ENCODE measurements at regions not wholly inside any gene's neighbourhood (a gene's known extent, or its start where the extent isn't known, plus 50 kb on each side); places are given as distances from the start of the nearest gene placed in this dataset.
"Not testable (repeated sequence)": the region's sequence is repeated elsewhere in the genome, so short reads cannot be mapped to it uniquely, and the experiment has no call there.

GRCh38 chr4:4090720-4091119 lies 136.0 kb downstream of the OTOP1 start:
- H3K79me1 ChIP-seq (ENCODE audit: low read length); H2BK15ac ChIP-seq (replicated peaks; ENCODE audit: low read depth); H3K9ac ChIP-seq (ENCODE audit: low read length); H3K4me2 ChIP-seq (ENCODE audit: low read length); H2AK5ac ChIP-seq (ENCODE audit: low read length); H4K8ac ChIP-seq (ENCODE audit: low read depth, low read length); H3K36me3 ChIP-seq (ENCODE audit: control insufficient read depth, insufficient read depth, low read length); H3K56ac ChIP-seq (ENCODE audit: low read length); H3K18ac ChIP-seq (ENCODE audit: low read length); H2BK5ac ChIP-seq (ENCODE audit: low read length); H3K4me3 ChIP-seq (ENCODE audit: low read length); H2BK120ac ChIP-seq (ENCODE audit: low read depth, low read length); H3K79me2 ChIP-seq (ENCODE audit: control insufficient read depth, insufficient read depth, low read length); H3K23ac ChIP-seq (ENCODE audit: low read length); H3K4ac ChIP-seq (ENCODE audit: low read depth, low read length); H3K4me1 ChIP-seq (ENCODE audit: control insufficient read depth, low read depth, low read length); H3K27ac ChIP-seq (ENCODE audit: low read depth, low read length); H4K5ac ChIP-seq (ENCODE audit: low read length); H3K27me3 ChIP-seq (ENCODE audit: insufficient read depth, low read length, poor library complexity): not testable (repeated sequence)
- no CpG with 5 or more reads among the region's 4 CpGs for WGBS (ENCODE audit: extremely low coverage, insufficient coverage, low lambda C conversion rate)
- DNase-seq, result peak; percentile 29

- not testable (repeated sequence) for H3K4me3 ChIP-seq (ENCODE audit: low read length); H3K79me2 ChIP-seq (ENCODE audit: control insufficient read depth, insufficient read depth, low read length); H3K27ac ChIP-seq (ENCODE audit: low read depth, low read length); H3K23ac ChIP-seq (ENCODE audit: low read length); H2BK5ac ChIP-seq (ENCODE audit: low read length); H2AK5ac ChIP-seq (ENCODE audit: low read length); H4K8ac ChIP-seq (ENCODE audit: low read depth, low read length); DNase-seq; H3K79me1 ChIP-seq (ENCODE audit: low read length); H3K36me3 ChIP-seq (ENCODE audit: control insufficient read depth, insufficient read depth, low read length); H3K4ac ChIP-seq (ENCODE audit: low read depth, low read length); H3K56ac ChIP-seq (ENCODE audit: low read length); H3K9ac ChIP-seq (ENCODE audit: low read length); H4K5ac ChIP-seq (ENCODE audit: low read length); H3K4me1 ChIP-seq (ENCODE audit: control insufficient read depth, low read depth, low read length); H3K27me3 ChIP-seq (ENCODE audit: insufficient read depth, low read length, poor library complexity); H3K4me2 ChIP-seq (ENCODE audit: low read length); H3K18ac ChIP-seq (ENCODE audit: low read length); H2BK120ac ChIP-seq (ENCODE audit: low read depth, low read length); H2BK15ac ChIP-seq (replicated peaks; ENCODE audit: low read depth)
- no CpG with 5 or more reads among the region's 4 CpGs for WGBS (ENCODE audit: extremely low coverage, insufficient coverage, low lambda C conversion rate)
Observed at GRCh38 chr4:4092159-4092558, 134.6 kb downstream of the OTOP1 start.

- not testable (repeated sequence) for H3K23ac ChIP-seq (ENCODE audit: low read length); H3K27me3 ChIP-seq (ENCODE audit: insufficient read depth, low read length, poor library complexity); H3K36me3 ChIP-seq (ENCODE audit: control insufficient read depth, insufficient read depth, low read length); H3K56ac ChIP-seq (ENCODE audit: low read length); H3K27ac ChIP-seq (ENCODE audit: low read depth, low read length); H3K4me1 ChIP-seq (ENCODE audit: control insufficient read depth, low read depth, low read length); H4K5ac ChIP-seq (ENCODE audit: low read length); H3K4ac ChIP-seq (ENCODE audit: low read depth, low read length); H2AK5ac ChIP-seq (ENCODE audit: low read length); DNase-seq; H3K79me1 ChIP-seq (ENCODE audit: low read length); H2BK120ac ChIP-seq (ENCODE audit: low read depth, low read length); H3K4me3 ChIP-seq (ENCODE audit: low read length); H3K9ac ChIP-seq (ENCODE audit: low read length); H2BK15ac ChIP-seq (replicated peaks; ENCODE audit: low read depth); H2BK5ac ChIP-seq (ENCODE audit: low read length); H3K18ac ChIP-seq (ENCODE audit: low read length); H3K4me2 ChIP-seq (ENCODE audit: low read length); H3K79me2 ChIP-seq (ENCODE audit: control insufficient read depth, insufficient read depth, low read length); H4K8ac ChIP-seq (ENCODE audit: low read depth, low read length)
- WGBS (ENCODE audit: extremely low coverage, insufficient coverage, low lambda C conversion rate), result no CpG with 5 or more reads among the region's 4 CpGs
Observed at GRCh38 chr4:4099610-4100009, 127.1 kb downstream of the OTOP1 start.

GRCh38 chr4:4106923-4107322 lies 119.8 kb downstream of the OTOP1 start:
- not testable (repeated sequence) for H3K56ac ChIP-seq (ENCODE audit: low read length); H2BK120ac ChIP-seq (ENCODE audit: low read depth, low read length); H4K5ac ChIP-seq (ENCODE audit: low read length); H3K4ac ChIP-seq (ENCODE audit: low read depth, low read length); H2BK5ac ChIP-seq (ENCODE audit: low read length); H3K27me3 ChIP-seq (ENCODE audit: insufficient read depth, low read length, poor library complexity); H3K36me3 ChIP-seq (ENCODE audit: control insufficient read depth, insufficient read depth, low read length); H3K23ac ChIP-seq (ENCODE audit: low read length); H3K4me1 ChIP-seq (ENCODE audit: control insufficient read depth, low read depth, low read length); H3K9ac ChIP-seq (ENCODE audit: low read length); H4K8ac ChIP-seq (ENCODE audit: low read depth, low read length); H3K4me2 ChIP-seq (ENCODE audit: low read length); H2AK5ac ChIP-seq (ENCODE audit: low read length); H3K27ac ChIP-seq (ENCODE audit: low read depth, low read length); H3K4me3 ChIP-seq (ENCODE audit: low read length); H3K18ac ChIP-seq (ENCODE audit: low read length); H2BK15ac ChIP-seq (replicated peaks; ENCODE audit: low read depth); H3K79me2 ChIP-seq (ENCODE audit: control insufficient read depth, insufficient read depth, low read length); H3K79me1 ChIP-seq (ENCODE audit: low read length)
- WGBS (ENCODE audit: extremely low coverage, insufficient coverage, low lambda C conversion rate), result no CpG with 5 or more reads among the region's 36 CpGs
- peak; percentile 2 for DNase-seq

- no CpG with 5 or more reads among the region's 52 CpGs for WGBS (ENCODE audit: extremely low coverage, insufficient coverage, low lambda C conversion rate)
- not testable (repeated sequence) for H3K79me2 ChIP-seq (ENCODE audit: control insufficient read depth, insufficient read depth, low read length)
Observed at GRCh38 chr4:4107411-4108107, 119.2 kb downstream of the OTOP1 start.

GRCh38 chr4:4115381-4115780 lies 111.3 kb downstream of the OTOP1 start:
- not testable (repeated sequence) for H3K4ac ChIP-seq (ENCODE audit: low read depth, low read length); H4K5ac ChIP-seq (ENCODE audit: low read length); H3K9ac ChIP-seq (ENCODE audit: low read length); H2BK15ac ChIP-seq (replicated peaks; ENCODE audit: low read depth); H3K23ac ChIP-seq (ENCODE audit: low read length); H2BK120ac ChIP-seq (ENCODE audit: low read depth, low read length); H2AK5ac ChIP-seq (ENCODE audit: low read length); H2BK5ac ChIP-seq (ENCODE audit: low read length); H4K8ac ChIP-seq (ENCODE audit: low read depth, low read length); H3K79me1 ChIP-seq (ENCODE audit: low read length); H3K4me2 ChIP-seq (ENCODE audit: low read length); H3K79me2 ChIP-seq (ENCODE audit: control insufficient read depth, insufficient read depth, low read length); H3K18ac ChIP-seq (ENCODE audit: low read length); H3K36me3 ChIP-seq (ENCODE audit: control insufficient read depth, insufficient read depth, low read length); H3K56ac ChIP-seq (ENCODE audit: low read length); H3K27me3 ChIP-seq (ENCODE audit: insufficient read depth, low read length, poor library complexity); H3K4me1 ChIP-seq (ENCODE audit: control insufficient read depth, low read depth, low read length); DNase-seq; H3K27ac ChIP-seq (ENCODE audit: low read depth, low read length); H3K4me3 ChIP-seq (ENCODE audit: low read length)
- WGBS (ENCODE audit: extremely low coverage, insufficient coverage, low lambda C conversion rate), result no CpG with 5 or more reads among the region's 13 CpGs

More at GRCh38 chr4:4107411-4108107, 119.2 kb downstream of the OTOP1 start:
- not testable (repeated sequence) for H4K5ac ChIP-seq (ENCODE audit: low read length); H4K8ac ChIP-seq (ENCODE audit: low read depth, low read length); H3K36me3 ChIP-seq (ENCODE audit: control insufficient read depth, insufficient read depth, low read length); H3K27ac ChIP-seq (ENCODE audit: low read depth, low read length); H2BK5ac ChIP-seq (ENCODE audit: low read length); H2BK120ac ChIP-seq (ENCODE audit: low read depth, low read length); H3K18ac ChIP-seq (ENCODE audit: low read length); H3K27me3 ChIP-seq (ENCODE audit: insufficient read depth, low read length, poor library complexity); H3K23ac ChIP-seq (ENCODE audit: low read length); H3K4ac ChIP-seq (ENCODE audit: low read depth, low read length); H3K79me1 ChIP-seq (ENCODE audit: low read length); H2AK5ac ChIP-seq (ENCODE audit: low read length); H2BK15ac ChIP-seq (replicated peaks; ENCODE audit: low read depth); H3K4me3 ChIP-seq (ENCODE audit: low read length); H3K4me1 ChIP-seq (ENCODE audit: control insufficient read depth, low read depth, low read length)
- Histone ChIP-seq H3K9ac (ENCODE audit: low read length) (peak overlapping the region; percentile 55), H3K56ac (ENCODE audit: low read length) (peak overlapping the region; percentile 73), H3K4me2 (ENCODE audit: low read length) (peak overlapping the region; percentile 27)
- peak; percentile 60 for DNase-seq

All from mesendoderm (in vitro differentiated cells).